GM21529 (cell line): ENCODE measurements at regions not wholly inside any gene's neighbourhood (a gene's known extent, or its start where the extent isn't known, plus 50 kb on each side); places are given as distances from the start of the nearest gene placed in this dataset.

Experiments
- ATAC-seq: cut with Tn5 transposase; IDR thresholded peaks from one replicate; pipeline ENCODE4 v1.9.1; 2021; ENCODE audit not compliant: unreplicated experiment

GRCh38 chr5:5804478-5805233 lies 382.2 kb downstream of the ICE1 start:
- no peak for ATAC-seq

GRCh38 chr5:5800801-5801761 lies 378.6 kb downstream of the ICE1 start:
- ATAC-seq = no peak

GRCh38 chr5:5799826-5800225 lies 377.3 kb downstream of the ICE1 start:
- ATAC-seq = no peak

- no peak for ATAC-seq
Measured at GRCh38 chr5:5799229-5799628, 376.8 kb downstream of the ICE1 start.

- ATAC-seq = no peak
Measured at GRCh38 chr5:5798462-5798861, 376.0 kb downstream of the ICE1 start.

- ATAC-seq = no peak
Measured at GRCh38 chr5:5798041-5798440, 375.6 kb downstream of the ICE1 start.

GRCh38 chr5:5795074-5795771 lies 372.7 kb downstream of the ICE1 start:
- ATAC-seq = no peak

GRCh38 chr5:5794118-5794560 lies 371.7 kb downstream of the ICE1 start:
- no peak for ATAC-seq

- ATAC-seq = no peak
Measured at GRCh38 chr5:5793242-5794117, 371.0 kb downstream of the ICE1 start.

GRCh38 chr5:5792106-5792505 lies 369.6 kb downstream of the ICE1 start:
- no peak for ATAC-seq

- no peak for ATAC-seq
Measured at GRCh38 chr5:5788793-5789192, 366.3 kb downstream of the ICE1 start.

GRCh38 chr5:5787373-5787772 lies 364.9 kb downstream of the ICE1 start:
- no peak for ATAC-seq

- ATAC-seq = no peak
Measured at GRCh38 chr5:5784101-5784500, 361.6 kb downstream of the ICE1 start.

GRCh38 chr5:5783021-5783420 lies 360.5 kb downstream of the ICE1 start:
- ATAC-seq = no peak

GRCh38 chr5:5782402-5782801 lies 359.9 kb downstream of the ICE1 start:
- ATAC-seq = no peak

GRCh38 chr5:5781335-5781734 lies 358.9 kb downstream of the ICE1 start:
- ATAC-seq = no peak

GRCh38 chr5:5780253-5780652 lies 357.8 kb downstream of the ICE1 start:
- ATAC-seq = no peak

GRCh38 chr5:5777013-5777412 lies 354.5 kb downstream of the ICE1 start:
- no peak for ATAC-seq

- no peak for ATAC-seq
Measured at GRCh38 chr5:5772202-5772601, 349.7 kb downstream of the ICE1 start.

GRCh38 chr5:5770825-5771224 lies 348.3 kb downstream of the ICE1 start:
- no peak for ATAC-seq
